NCI-H1417 (cell line): ENCODE measurements at regions not wholly inside any gene's neighbourhood (a gene's known extent, or its start where the extent isn't known, plus 50 kb on each side); places are given as distances from the start of the nearest gene placed in this dataset.

ENCODE experiments used
- DNase-seq, 3 experiments: peaks; one replicate each; lab custom pipeline; 2025; lab: John Stamatoyannopoulos, UW

DNA sequence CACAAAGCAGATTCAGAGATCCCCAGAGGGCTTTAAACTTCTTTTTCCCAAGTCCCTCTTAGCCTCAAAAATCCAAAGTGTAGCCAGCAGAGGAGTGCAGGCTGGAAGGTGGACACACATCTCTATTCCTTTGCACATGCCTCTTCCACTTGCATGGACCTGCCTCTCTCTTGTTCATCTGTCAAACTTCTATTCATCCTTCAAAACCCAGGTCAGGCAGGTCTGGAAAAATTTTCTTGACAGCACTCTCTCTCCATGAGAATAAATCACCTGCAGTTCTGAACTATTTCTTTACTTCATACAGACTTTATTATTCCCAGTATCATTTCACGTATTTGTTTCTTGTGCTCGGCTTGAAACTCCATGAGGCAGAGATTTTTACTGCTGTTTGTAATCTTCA, 127.5 kb downstream of the SS18 start:
- DNase-seq: no peak

DNA sequence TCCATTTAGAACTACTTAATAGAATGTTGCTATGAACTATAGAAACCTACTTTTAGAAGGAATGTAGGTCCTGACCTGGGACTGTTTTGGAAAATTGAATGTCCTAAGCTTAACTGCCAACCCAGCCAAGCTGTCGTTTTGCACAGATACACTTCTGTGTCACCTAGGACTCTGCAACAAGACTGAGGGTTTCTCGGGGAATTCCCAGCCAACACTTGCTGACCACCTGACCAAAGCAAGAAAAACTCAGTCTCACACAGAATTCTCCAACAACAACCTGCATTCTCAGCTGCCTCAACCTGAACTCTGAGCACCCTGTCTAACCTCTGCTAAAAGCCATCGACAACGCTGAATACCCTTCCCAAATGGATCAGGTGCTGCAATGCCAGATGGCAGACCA, 128.2 kb downstream of the SS18 start:
- DNase-seq: no peak

DNA sequence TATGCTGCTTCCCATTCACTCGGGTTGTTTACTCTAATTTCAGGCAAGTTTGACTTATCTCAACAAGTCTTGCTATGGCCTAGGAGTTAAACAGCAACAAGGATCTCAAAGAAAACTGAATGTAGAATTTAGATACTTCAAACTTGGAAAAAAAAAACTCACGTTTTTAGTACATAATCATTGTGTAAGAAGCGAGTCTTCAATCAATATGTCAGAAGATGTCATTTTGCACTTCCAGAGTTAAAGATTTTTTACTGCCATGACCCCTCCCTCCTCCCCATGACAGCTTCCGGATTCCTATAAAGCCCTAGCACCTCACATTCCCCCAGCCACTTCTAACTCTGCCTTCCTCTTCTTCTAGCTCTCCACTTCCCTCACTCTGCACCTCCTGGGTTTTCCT, 133.4 kb downstream of the SS18 start:
- DNase-seq: no peak

DNA sequence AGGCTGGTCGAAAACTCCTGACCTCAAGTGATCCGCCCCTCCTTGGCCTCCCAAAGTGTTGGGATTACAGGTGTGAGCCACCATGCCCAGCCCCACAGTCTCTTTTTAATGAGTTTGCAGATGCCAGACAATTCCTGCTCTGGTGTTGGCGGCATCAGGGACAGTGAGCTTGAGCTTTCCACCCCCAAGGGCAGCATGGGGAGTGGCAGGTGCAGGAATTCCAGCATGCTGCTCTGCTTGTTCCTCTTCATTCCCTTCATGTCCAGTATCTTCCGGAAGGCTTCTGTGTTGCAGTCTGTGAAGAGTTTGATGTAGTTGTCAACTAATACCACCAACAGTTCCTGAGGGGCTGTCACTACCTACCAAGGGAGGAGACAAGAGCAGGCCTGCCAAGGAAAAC, 137.3 kb downstream of the SS18 start:
- DNase-seq: no peak

DNA sequence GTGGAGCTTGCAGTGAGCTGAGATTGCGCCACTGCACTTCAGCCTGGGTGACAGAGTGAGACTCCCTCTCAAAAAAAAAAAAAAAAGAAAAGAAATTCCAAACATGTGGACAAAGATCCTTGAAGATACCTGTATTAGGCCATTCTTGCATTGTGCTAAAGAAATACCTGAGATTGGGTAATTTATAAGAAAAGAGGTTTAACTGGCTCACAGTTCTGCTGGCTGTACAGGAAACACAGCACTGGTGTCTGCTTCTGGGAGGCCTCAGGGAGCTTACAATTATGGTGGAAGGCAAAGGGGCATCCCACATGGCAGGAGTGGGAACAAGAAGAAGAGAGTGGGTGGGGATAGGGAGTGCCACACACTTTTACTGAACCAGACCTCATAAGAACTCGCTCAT, 140.1 kb downstream of the SS18 start:
- DNase-seq: no peak

DNA sequence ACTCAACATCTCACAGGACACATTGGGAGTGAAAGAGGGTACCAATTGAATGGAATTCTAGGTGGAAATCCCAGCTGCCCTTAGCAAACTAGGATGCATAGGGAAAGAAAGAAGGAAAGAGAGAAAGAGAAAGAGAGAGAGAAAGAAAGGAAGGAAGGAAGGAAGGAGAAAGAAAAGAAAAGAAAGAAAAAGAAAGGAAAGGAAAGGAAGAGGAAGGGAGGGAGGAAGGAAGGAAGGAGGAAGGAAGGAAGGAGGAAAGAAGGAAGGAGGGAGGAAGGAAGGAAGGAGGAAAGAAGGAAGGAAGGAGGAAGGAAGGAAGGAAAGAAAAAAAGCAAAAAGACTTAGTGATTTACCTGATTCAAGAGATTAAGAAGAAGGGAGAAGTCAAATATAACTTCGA, 143.9 kb downstream of the SS18 start:
- DNase-seq: no peak

DNA sequence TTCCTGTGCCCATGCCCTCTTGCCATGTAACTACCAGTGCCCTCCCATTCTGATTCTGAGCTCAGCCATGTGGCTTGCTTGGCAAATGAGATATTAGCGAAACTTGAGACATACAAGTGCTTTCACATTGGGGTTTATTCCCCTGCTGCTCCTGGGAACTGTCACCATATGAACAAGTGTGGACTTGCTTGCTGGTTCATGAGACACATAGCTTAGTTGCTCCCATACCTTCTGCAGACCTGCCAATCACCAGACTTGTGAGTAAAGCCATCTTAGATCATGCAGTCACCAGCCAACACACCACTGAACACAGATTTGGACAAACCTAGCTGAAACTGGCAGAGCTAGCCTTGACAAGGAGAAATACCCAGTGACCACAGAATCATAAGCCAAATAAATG, 155.1 kb downstream of the SS18 start:
- no peak for DNase-seq

DNA sequence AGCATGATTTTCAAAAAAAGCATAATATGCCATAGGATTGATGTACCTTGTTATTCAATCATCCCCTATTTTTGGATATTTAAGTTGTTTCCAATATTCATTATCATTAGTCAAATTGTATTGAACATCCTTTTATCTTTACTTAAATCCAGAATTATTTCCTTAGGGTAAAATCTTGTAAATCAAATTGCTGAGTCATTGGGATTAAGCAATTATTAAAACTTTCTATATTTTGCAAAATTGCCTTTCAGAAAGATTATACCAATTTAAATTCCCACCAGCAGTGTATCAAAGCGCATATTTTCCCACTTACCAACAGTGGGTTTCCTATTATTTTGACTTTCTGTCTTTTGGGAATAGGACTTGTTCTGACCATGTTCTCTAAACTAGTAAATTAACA, 159.3 kb downstream of the SS18 start:
- no peak for DNase-seq

DNA sequence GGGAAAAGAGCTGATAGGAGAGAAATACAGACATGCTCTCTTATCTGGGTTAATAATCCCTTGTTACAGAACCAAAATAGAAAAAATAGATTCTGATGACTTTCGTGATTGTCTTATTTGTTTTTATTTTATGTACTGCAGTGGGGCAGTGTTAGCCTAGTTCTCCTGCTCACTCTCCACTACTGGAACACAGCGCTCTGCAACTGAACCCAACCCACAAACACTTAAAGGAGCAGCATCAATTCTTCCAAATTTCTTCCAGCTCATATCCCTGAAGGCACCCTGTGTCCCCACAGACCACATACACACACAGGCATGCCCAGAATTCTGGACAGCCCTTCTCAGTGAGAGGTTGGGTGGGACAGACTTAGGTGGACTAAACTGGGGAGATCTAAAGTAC, 160.6 kb downstream of the SS18 start:
- DNase-seq: no peak

DNA sequence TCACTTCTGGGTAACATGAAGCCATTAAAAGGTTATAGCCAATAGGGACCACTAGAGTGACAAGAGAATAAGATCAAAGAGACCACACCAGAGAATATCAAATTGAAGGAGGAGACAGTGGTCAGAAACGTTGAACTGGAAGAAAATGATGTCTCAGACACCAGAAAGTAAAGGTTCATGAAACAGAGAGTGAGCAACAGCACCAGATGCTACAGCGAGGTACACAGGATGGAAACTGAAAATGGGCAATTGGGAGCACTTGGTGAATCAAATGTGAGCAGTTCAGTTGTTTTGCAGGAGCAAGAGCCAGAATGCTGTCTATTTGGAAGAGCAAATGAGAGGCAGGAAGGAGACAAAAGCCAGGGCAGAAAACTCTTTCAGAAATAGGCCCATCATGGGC, 162.6 kb downstream of the SS18 start:
- no peak for DNase-seq

DNA sequence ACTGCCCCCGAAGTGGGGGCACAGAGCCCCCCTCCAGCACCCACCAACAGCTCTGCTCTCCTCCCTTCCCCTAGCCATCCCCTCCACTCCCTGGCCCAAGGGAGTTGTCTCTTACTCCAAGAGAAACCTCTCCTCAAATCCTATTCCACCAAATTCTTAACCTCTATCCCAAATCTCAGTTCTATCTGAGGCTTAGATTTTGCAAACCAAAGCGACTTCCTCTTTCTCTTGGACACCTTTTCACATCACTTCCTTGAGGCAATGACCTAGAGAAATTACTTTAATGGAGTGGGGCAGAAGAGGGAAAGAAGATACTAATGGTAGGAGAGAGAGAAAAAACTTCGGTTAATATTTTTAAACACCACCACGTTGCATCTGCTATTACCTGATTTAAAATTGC, 167.2 kb downstream of the SS18 start:
- DNase-seq: no peak

DNA sequence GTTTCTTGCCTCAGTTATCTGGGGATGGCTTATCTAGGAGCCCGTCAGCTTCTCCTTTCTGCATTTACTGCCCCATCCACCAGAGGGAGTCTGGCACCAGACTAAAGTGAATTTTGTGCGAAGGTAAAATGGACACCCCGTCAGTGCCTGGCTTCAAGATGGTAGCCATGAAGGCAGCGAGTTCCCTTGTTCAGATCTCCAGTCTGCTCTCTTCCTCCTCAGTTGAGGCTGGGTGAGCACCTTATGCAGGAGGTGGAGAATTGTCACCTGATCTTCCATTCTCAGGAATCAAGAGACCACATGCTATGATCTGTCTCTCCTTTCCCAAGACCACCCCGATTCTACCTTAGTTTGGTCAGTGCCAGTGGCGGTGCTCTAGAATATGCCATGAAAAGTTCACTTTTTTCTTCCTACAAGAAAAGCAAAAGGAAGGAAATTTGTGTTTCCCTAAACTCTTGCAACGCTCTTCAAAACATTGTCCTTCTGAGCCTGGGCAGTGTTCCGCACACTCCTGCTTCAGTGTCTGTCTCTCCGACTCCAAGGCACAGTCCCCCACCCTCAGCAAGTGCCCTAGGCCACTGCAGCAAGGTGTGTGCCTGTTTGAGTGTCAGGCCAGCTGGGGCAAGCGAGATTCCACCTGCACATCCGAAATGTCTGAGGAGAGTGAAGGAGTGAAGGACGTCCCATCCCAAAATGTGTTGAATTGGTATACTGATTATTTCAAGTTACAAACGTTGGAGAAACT, 168.6 kb downstream of the SS18 start:
- DNase-seq: peak in 2 of 3 experiments; percentile 25 to 61

DNA sequence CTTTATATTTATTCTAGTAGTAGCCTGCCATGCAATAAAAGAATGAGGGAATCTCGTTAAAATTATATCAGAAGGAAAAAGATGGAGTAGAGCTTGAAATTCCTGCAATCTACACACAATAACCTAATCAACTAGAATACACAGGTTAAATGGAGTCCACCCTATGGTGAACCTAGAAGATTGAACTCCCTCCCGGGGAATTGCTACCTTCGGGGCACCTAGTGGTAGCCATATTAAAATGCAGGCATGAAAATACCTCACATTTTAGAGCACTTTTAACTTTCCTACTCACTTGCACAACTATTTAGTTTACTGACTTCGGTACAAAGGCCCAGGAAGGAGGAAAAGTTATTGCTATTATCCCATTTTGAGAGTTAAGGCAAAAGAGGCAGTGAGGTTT, 174.5 kb downstream of the SS18 start:
- no peak for DNase-seq

DNA sequence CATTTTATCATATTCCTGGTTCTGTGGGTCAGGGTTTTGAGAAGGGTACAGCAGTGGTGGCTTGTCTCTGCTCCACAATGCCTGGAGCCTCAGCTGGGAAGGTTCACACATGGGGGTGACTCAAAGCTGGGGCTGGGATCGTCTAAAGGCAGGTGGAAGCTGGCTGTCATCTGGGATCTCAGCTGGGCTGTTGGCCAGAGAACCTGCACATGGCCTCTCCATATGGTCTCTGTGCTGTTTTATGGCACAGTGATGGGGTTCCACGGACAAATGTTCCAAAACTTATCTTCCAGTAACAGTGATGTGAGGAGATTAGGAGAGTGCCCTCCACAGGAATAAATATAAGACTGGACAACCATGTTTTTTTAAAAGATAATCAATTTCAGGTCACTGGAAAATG, 191.4 kb downstream of the SS18 start:
- no peak for DNase-seq

DNA sequence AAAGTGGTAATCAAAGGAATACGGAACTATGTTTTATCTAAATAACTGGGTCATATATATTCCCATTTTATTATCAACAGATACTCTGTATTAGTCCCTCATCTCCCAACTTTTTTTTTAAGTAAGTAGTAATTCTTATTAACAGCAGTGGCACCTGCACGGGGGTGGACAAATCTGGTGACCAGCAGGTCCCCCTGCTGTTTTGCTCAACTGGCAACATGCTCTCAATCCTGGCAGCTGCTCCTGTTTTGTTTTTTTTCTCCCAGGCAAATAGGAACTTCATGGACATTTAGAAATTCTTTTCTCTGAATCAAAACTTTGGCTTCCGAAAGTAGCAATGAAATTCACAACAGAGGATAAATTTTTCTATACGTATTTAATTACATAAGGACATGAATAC, 193.5 kb downstream of the SS18 start:
- peak in 2 of 3 experiments; percentile 37 to 72 for DNase-seq

DNA sequence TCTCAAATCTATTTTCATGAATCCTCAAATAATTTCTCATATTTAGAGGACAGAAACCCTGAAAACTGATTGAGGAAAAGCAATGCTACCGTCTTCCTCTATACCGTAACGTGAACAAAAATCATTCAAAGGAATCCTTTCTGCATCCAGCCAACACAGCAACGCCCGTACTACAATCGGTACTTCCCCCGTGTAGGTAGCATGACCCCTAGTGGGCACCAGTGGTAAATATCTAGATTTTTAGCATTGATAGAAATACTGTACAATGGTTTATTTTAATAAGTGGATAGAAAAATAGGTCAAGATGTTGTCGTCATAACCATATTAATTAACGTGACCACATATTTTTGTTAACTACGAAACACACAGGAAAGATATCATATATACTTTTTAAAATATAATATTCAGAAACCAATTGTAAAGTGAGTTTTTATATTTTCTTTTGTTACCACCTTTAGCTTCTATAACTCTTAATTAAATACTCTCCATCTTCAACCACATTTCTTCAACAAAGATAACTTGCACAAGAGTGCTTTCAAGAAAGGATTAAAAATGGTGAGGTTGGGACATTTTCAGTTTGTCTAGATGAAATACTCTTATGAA, 194.1 kb downstream of the SS18 start:
- peak; percentile 42 to 83 (median 47) for DNase-seq

DNA sequence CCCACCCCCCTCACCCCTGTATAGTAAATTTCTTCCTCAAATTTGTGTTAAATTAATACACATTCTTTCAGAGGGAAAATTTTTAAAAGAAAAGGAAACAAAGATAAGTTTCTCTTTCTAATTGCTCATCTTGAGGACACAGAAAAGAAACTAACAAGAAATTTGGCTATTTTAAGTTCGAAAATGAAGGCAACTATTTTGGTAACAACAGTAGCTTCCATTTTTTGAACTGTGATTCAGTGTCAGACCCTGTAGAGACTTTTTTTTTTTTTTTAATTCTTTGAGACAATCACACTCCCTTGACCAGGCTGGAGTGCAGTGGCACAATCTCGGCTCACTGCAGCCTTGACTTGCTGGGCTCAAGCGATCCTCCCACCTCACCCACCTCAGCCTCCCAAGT, 194.9 kb downstream of the SS18 start:
- no peak for DNase-seq

DNA sequence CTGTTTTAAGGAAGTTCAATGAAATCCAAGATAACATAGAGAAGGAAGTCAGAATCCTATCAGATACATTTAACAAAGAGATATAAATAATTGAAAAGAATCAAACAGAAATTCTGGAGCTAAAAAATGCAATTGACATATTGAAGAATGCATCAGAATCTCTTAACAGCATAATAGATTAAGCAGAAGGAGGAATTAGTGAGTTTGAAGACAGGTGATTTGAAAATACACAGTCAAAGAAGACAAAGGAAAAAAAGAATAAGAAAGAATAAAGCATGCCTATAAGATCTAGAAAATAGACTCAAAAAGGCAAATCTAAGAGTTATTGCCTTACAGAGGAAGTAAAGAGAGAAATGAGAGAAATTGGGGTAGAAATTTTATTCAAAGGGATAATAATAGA, 204.1 kb downstream of the SS18 start:
- DNase-seq: no peak

DNA sequence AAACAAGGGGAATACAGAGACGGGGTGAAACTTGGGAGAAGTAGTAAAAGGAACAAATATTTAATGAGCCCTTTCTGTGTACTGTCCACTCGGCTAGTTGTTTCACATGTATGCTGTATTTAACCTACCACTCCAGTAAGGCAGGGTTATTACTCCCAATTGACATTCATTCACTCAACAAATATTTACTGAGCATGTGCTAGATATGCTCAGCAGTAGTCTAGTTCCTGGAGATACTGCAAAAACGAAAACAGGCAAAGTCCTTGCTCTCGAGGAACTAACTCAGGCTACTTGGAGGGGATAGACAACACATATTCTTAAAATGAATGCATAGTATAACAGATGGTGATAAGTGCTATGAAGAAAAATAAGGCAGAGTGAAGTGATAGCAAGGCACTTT, 207.3 kb downstream of the SS18 start:
- peak in 2 of 3 experiments; percentile 50 to 63 for DNase-seq

DNA sequence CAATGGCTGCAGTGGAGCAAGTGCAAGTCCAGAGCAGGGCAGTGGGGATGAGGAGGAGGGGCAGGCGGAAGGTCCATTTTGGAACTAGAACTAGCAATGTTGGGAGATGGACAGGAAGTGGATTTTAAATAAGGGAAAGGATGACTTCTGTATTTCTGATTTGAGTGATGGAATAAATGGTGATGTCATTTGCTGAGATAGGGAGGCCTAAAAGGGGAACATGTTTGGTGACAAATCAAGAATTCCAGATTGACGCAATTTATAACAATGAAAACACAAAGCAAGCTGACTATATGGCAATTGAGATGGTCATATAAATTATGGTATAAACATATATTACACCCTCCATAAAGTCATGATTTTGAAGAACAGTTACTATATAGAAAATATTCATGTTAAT, 209.3 kb downstream of the SS18 start:
- no peak for DNase-seq

DNA sequence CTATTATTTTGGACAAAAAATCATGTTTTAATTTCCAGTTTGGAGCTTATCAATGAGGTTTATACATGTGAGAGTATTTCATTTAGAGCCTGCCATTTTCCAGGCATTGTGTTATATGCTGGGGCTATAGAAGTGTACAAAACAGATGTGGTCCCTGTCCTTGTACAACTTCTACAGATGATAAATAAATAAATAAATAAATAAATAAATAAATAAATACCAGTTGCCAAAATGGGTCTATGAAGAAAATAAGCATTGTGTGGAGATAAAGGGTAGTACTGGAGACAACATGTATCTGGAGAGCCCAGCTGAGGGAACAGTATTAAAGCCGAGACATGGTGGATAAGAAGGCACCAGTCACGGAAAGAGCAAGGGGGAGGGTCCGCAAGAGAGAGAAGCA, 210.0 kb downstream of the SS18 start:
- no peak for DNase-seq

DNA sequence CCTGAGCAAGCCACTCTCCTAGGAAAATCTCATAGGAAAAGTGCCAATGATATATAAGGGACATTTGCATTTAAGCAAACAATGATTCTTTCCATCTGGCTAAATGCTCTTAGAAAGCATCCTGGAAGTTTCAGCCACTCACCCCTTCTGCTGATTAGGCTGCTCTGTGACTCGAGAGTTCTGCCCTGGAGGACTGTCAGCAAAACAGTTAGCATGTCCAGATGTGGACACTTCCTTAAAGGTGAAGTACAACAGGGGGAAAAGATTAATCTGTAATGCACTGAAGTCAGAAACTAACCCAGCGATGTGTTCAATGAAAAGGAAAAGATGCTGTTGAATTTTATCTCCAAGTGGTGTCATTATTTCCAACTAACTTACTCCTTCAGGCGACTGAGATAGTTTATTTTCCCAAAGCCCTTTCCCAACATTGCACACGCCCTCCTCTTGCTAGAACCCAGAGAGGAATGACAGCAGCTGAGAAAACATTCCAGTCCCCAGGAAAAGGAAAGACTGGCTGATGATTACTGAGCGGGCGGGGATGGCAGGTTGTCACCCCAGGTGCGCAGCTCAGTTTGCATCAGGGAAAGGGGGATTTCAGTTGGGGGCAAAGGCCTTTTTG, 214.0 kb downstream of the SS18 start:
- DNase-seq: peak in 2 of 3 experiments; percentile 57 to 82

DNA sequence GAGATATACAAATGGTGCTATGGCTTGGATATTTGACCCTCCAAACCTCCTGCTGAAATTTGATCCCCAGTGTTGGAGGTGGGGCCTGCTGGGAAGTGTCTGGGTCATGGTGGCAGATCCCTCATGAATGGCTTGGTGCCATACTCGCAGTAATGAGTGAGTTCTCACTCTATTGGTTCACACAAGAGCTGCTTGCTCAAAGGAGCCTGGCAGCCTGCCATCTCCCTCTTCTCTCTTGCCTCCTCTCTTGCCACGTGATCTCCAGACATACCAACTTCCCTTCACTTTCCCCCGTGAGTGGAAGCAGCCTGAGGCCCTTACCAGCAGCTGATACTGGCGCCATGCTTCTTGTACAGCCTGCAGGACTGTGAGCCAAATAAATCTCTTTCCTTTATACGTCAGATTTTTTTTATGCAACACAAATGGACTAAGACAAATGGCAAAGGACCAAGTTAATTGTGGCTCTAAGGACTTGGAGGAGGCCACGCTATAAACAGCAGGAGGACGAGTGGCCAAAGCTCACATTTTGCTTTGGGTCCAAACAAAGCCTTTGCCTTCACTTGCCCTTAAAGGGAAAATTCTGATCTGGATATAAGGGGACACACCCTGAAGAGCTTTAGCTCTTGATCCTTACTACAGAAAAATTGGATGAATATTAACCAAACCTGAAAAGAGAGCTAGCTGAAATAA, 214.7 kb downstream of the SS18 start:
- DNase-seq: peak in 2 of 3 experiments; percentile 8 to 45
